ENCODE measurements at regions not wholly inside any gene's neighbourhood (a gene's known extent, or its start where the extent isn't known, plus 50 kb on each side); places are given as distances from the start of the nearest gene placed in this dataset.

DNA sequence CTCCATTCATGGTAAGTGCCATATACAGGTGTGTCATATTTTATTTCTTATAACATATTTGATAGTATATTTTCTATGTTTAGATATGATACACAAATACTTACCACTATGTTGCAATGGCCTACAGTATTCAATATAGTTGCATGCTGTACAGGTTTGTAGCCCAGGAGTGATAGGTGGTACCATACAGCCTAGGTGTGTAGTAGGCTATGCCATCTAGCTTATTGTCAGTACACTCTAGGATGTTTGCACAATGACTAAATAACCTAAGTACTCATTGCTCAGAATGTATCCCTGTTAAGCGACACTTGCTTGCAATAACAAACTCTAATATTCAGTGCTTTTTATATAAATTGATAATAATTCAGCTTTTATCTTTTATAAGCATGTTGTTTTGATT lies 563.1 kb upstream of the LINC00305 start:
- TF ChIP-seq EZH2 (IDR thresholded peaks at IDR 0.05; ENCODE audit: insufficient read depth, poor library complexity, severe bottlenecking) (no peak), EZH2phosphoT487 (IDR thresholded peaks at IDR 0.05; ENCODE audit: insufficient read depth, low read depth) (no peak)

Data from GM23248 (cell line).